ENCODE measurements at regions not wholly inside any gene's neighbourhood (a gene's known extent, or its start where the extent isn't known, plus 50 kb on each side); places are given as distances from the start of the nearest gene placed in this dataset.

GRCh38 chr3:159860269-159861116 is 128.1 kb upstream of the IL12A start:
- TF ChIP-seq ZNF70 (CRISPR knock-in tag; IDR thresholded peaks at IDR 0.05) (no peak), ZC3H10 (CRISPR knock-in tag; IDR thresholded peaks at IDR 0.05) (no peak), OSR1 (CRISPR knock-in tag; IDR thresholded peaks at IDR 0.05) (no peak), ESRRG (CRISPR knock-in tag; IDR thresholded peaks at IDR 0.05) (no peak), ZFP3 (CRISPR knock-in tag; IDR thresholded peaks at IDR 0.05) (no peak), TSHZ2 (CRISPR knock-in tag; IDR thresholded peaks at IDR 0.05) (0 out of 2 replicates have a peak, but pooled peaks have one; percentile 30), TCF4 (CRISPR knock-in tag; IDR thresholded peaks at IDR 0.05; ENCODE audit: borderline replicate concordance) (0 out of 2 replicates have a peak, but pooled peaks have one; percentile 20), CREB5 (CRISPR knock-in tag; IDR thresholded peaks at IDR 0.05; ENCODE audit: low read depth) (no peak), RARB (CRISPR knock-in tag; IDR thresholded peaks at IDR 0.05) (no peak), CSRNP3 (CRISPR knock-in tag; IDR thresholded peaks at IDR 0.05) (no peak), POU6F1 (CRISPR knock-in tag; IDR thresholded peaks at IDR 0.05; ENCODE audit: borderline replicate concordance, low read depth) (no peak), TOX (CRISPR knock-in tag; IDR thresholded peaks at IDR 0.05; ENCODE audit: borderline replicate concordance) (no peak), CSDC2 (CRISPR knock-in tag; IDR thresholded peaks at IDR 0.05) (no peak), SNAI2 (CRISPR knock-in tag; IDR thresholded peaks at IDR 0.05) (no peak)
- peak; percentile 3; the same call in 1 of the 3 replicates for ATAC-seq

- ATAC-seq: no peak
- TF ChIP-seq ZFP3 (CRISPR knock-in tag; IDR thresholded peaks at IDR 0.05): no peak
Measured at GRCh38 chr3:159861369-159861987, 127.2 kb upstream of the IL12A start.

- ATAC-seq: no peak
- TF ChIP-seq ZNF70 (CRISPR knock-in tag; IDR thresholded peaks at IDR 0.05): no peak
- TF ChIP-seq CSDC2 (CRISPR knock-in tag; IDR thresholded peaks at IDR 0.05): no peak
- TF ChIP-seq ZFP3 (CRISPR knock-in tag; IDR thresholded peaks at IDR 0.05): no peak
- TF ChIP-seq PPARA (CRISPR knock-in tag; IDR thresholded peaks at IDR 0.05; ENCODE audit: borderline replicate concordance): no peak
- TF ChIP-seq ZNF8 (CRISPR knock-in tag; IDR thresholded peaks at IDR 0.05): no peak
- TF ChIP-seq PATZ1 (CRISPR knock-in tag; IDR thresholded peaks at IDR 0.05; ENCODE audit: borderline replicate concordance): no peak
- TF ChIP-seq CREB5 (CRISPR knock-in tag; IDR thresholded peaks at IDR 0.05; ENCODE audit: low read depth): no peak
- TF ChIP-seq TOX (CRISPR knock-in tag; IDR thresholded peaks at IDR 0.05; ENCODE audit: borderline replicate concordance): no peak
- TF ChIP-seq CSRNP3 (CRISPR knock-in tag; IDR thresholded peaks at IDR 0.05): no peak
- TF ChIP-seq OSR1 (CRISPR knock-in tag; IDR thresholded peaks at IDR 0.05): no peak
- no peak for TF ChIP-seq POU6F1 (CRISPR knock-in tag; IDR thresholded peaks at IDR 0.05; ENCODE audit: borderline replicate concordance, low read depth)
- no peak for TF ChIP-seq RARB (CRISPR knock-in tag; IDR thresholded peaks at IDR 0.05)
- no peak for TF ChIP-seq ISL1 (CRISPR knock-in tag; IDR thresholded peaks at IDR 0.05)
- no peak for TF ChIP-seq ESRRG (CRISPR knock-in tag; IDR thresholded peaks at IDR 0.05)
- TF ChIP-seq ZC3H10 (CRISPR knock-in tag; IDR thresholded peaks at IDR 0.05): no peak
- no peak for TF ChIP-seq BACH2 (CRISPR knock-in tag; IDR thresholded peaks at IDR 0.05; ENCODE audit: borderline replicate concordance)
- TF ChIP-seq TCF4 (CRISPR knock-in tag; IDR thresholded peaks at IDR 0.05; ENCODE audit: borderline replicate concordance): no peak
- TF ChIP-seq ARNTL (CRISPR knock-in tag; IDR thresholded peaks at IDR 0.05; ENCODE audit: borderline replicate concordance, low read depth): no peak
Measured at GRCh38 chr3:159865041-159865579, 123.5 kb upstream of the IL12A start.

Measured in SK-N-SH treated with all-trans-retinoic acid at 6 μM for 48 hours (cell line).